8988T (cell line): ENCODE measurements at regions not wholly inside any gene's neighbourhood (a gene's known extent, or its start where the extent isn't known, plus 50 kb on each side); places are given as distances from the start of the nearest gene placed in this dataset.
"Not testable (repeated sequence)": the region's sequence is repeated elsewhere in the genome, so short reads cannot be mapped to it uniquely, and the experiment has no call there.

Experiments
- DNase-seq: peaks from one replicate; pipeline ENCODE4 v3.0.0; 2011

DNA sequence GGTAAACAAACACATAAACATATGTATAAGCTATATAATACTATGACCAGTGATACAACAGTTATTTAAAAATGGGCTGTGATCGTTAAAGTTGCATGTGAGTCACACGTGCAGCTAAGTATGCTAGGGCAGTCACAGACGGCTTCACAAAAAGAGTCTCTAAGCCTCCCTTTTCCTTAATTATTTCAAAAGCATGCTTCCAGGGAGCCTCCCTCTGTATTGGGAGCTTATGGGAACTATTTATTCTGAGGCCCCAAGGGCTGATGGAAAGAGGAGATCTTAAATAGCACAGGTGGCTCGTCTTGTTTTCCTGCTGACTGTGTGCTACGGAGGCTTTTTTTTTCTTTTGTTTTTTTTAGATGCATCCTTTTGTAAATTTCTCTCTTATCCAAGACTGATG lies 94.3 kb downstream of the ADCYAP1 start:
- no peak for DNase-seq

DNA sequence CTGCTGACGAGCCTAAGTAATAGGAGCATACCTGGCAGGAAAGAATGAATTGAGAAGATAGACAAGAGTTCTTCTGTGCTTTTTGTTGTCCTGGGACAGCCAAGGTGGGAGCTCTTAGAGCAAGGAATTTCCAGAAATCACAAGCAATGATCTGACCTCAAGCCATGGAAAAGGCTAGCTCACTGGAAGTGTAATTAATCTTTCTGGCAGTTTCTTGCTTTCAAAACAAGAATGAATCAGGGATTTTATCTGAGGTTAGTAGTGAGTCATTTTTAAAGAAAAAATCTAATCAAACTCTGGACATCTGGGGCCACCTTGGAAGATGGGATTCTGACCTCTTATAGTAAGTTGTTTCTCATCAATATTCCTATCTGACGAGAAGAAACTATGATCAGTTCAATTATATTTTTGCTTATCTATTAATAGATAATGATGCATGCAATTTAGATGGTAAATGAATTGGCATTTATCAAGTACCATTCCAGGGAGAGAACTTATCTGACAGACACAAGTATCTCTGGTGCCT lies 98.0 kb downstream of the ADCYAP1 start:
- DNase-seq = no peak

GRCh38 chr18:1003499-1003898 lies 98.8 kb downstream of the ADCYAP1 start:
- DNase-seq = no peak

DNA sequence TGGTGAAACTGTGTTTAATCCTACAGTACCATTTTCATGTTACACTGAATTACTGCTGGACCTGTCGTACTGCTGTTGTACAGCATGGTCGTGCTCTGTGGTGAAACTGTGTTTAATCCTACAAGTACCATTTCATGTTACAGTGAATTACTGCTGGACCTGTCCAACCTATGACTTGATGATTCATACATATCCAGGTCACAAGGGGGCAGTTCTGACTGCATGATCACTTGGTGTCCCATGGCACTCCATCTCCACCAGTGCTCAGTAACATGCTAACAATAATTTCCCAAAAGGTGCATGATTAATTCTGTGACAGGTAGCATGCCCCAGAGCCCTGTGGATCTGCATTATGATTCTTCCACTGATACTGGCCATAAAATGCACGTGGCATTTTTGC lies 101.6 kb downstream of the ADCYAP1 start:
- no peak for DNase-seq

DNA sequence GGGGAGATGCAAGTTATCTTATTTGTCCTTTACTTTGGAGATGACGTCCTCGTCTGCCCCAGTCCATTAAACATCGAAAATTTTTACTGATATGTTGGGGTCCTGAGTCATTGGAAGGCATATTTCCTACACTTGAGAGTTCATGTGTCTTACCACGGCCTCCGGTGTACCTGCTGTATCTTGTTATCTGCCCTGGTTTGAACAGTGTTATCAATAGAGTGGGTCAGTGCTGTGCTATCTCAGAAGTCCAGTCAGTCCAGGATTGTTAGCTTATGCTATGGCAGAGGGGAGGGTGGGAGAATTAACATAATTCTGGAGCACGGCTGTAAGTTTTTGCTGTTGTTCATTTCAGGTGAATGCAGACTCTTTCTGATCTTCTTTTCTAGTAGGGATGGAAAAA lies 102.3 kb downstream of the ADCYAP1 start:
- DNase-seq = no peak

- no peak for DNase-seq
Observed at GRCh38 chr18:1011349-1011748, 106.7 kb downstream of the ADCYAP1 start.

DNA sequence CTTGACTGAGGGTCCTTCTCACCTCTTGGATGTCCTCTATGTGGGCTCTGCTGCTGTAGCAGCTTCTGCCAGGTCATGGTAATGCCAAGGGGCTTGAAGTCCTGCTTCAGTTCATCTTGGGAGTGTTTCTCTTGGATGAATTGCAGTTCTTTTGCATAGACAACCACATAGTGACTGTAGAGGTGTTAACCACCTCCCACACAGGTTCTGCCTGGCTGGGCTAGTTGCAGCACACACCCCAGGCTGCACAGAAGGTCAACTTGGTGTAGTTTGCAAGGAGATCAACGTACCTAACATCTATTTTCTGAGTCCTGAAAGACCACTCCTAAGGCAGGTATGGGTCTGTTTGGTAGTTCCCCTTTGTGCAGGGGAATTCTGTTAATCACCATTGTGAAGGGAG lies 108.1 kb downstream of the ADCYAP1 start:
- no peak for DNase-seq

DNA sequence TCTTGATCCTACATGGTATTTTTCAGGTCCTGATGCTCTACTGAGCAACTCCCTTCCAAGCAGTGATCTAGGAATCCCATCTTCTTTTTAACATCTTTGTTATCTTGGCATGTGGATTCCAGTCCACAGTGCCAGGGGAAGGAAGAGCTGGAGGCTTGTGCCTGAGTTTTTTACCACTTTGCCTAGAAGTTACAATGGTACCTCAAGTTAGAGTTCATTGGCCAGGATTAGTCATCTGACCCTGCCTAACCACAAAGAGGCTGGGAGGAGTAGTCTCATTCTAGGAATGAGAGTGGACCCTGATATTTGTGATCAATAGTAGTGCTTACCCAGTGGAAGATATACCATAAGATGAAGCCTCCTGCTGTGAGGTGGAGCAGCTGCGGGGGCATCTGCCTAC lies 109.3 kb downstream of the ADCYAP1 start:
- no peak for DNase-seq

DNA sequence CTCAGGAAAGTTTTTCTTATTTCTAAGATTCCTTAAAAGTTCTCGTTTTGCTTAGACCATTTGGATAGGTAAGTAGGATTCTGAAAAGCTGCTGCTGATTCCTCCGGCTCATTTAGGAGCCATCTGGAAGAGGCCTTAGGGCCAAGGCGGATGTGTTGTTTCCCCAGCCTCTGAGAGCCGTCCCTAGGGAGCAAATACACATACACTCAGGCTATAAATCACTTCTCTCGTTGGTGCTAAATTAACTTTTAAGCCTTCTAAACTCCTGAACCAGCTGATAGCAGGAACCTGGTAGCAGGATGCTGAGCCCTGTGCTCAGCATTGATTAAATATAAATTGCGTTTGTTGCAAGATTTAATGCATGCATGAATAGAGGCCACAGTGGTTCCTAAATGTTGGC lies 109.8 kb downstream of the ADCYAP1 start:
- DNase-seq = no peak

DNA sequence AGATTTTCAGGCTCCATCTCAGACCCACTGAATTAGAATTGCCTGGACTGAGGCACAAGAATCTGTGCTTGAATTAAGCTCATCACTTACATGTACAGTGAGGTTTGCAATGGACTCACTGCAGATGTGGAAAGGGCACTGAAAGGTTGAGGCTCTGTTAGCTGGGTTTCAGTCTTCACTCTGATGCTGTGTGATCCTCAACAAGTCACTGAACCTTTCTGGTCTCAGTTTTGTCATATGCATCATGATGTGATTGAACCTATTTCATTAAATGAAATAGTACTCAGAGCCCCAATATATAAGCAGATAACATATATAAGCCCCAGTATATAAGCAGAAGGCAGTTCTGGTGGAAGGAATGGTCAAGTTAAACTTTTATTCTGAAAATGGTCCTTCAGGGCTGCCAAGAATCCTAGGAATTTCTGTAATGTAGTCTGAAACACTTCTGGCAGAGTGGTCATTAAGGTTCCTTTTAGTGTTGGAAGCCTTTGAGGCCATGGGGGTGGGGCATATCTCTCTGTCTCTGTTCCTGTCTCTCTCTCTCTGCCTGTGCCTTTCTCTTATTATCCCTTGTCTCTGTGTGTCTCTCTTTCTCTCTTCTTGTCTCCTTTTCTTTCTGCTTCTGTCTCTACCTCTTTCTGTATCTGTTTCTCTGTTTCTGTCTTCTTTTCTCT lies 110.4 kb downstream of the ADCYAP1 start:
- DNase-seq = no peak

DNA sequence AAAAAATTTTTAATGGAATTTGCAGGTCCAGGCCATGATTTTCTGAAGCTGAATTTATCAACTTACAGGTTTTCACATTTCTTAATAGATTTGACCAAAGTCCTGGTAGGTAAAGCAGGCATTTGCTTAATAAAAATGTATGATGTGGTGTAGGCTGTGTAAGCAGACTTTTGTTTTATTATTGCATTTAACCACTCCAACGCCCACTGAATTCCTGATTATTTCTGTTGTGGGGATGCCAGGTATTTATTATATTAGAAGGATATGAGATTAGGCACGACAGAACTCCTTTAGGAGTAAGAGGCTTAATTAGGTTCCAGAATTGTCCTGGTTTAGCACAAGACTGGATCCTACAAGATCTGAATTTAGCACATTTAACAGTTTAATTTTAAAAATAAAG lies 111.1 kb downstream of the ADCYAP1 start:
- DNase-seq = no peak

GRCh38 chr18:1017227-1018058 lies 112.8 kb downstream of the ADCYAP1 start:
- DNase-seq = no peak

DNA sequence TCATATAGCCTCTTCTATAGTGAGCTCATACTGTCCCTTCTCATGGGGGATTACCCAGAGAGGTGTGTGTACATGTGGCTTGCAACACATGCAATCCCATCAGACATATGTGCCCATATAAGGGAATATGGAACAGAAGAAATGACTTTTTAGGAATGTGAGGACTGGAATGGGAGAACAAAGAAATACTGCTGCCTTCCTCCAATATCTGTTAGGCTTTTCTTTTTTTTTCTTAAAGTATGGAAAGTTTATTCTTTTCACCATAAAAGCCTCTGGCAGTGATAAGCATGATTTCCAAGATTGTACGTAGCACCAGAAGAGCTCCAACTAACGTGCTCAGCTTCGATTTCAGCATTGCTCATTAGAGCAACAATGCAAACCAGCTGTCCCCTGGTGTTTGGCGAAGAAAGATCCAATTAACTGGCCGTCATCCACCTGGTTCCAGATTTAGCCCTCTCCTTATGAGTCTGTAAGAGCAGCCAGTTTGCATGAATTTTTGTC lies 113.6 kb downstream of the ADCYAP1 start:
- no peak for DNase-seq

GRCh38 chr18:1019191-1019590 lies 114.5 kb downstream of the ADCYAP1 start:
- no peak for DNase-seq

- no peak for DNase-seq
Observed at GRCh38 chr18:1020731-1021344, 116.2 kb downstream of the ADCYAP1 start.

- no peak for DNase-seq
Observed at GRCh38 chr18:1026930-1027329, 122.3 kb downstream of the ADCYAP1 start.

- not testable (repeated sequence) for DNase-seq
Observed at GRCh38 chr18:1033092-1033491, 128.4 kb downstream of the ADCYAP1 start.

- DNase-seq = no peak
Observed at GRCh38 chr18:1034971-1035370, 130.3 kb downstream of the ADCYAP1 start.

DNA sequence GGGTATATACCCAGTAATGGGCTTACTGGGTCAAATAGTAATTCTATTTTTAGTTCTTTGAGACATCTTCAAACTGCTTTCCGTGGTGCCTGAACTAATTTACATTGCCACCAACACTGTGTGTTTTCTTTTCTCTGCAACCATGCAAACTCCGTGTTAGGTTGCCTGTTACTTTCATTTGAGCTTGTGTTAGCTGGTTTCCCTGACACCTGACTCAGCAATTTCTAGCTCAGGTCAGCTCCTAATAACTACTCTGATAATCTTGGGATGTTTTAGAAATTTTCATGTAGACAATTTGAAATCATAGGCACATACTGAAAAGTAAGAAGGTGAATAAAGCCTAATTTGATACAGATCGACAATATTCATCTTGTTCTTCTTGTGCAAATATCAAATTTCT lies 132.3 kb downstream of the ADCYAP1 start:
- DNase-seq = no peak

DNA sequence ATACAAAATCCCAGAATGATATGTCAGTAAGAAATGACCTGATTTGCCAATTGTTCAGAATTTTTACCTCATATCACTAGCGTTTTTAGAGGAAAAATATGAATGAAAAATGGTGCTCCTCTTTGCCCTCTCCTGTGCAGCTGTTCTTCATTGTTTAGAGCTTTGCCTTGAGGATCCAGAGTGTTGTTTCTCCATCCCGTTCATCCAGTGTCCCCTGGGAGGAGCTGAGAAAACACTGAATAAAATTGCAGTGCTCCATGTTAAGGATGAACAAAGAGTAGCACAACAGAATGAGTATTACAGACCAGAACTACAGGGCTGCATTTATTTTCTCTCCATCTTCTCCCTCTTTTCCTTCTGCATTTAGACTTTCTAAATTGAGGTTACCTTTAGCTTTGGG lies 133.1 kb downstream of the ADCYAP1 start:
- no peak for DNase-seq

DNA sequence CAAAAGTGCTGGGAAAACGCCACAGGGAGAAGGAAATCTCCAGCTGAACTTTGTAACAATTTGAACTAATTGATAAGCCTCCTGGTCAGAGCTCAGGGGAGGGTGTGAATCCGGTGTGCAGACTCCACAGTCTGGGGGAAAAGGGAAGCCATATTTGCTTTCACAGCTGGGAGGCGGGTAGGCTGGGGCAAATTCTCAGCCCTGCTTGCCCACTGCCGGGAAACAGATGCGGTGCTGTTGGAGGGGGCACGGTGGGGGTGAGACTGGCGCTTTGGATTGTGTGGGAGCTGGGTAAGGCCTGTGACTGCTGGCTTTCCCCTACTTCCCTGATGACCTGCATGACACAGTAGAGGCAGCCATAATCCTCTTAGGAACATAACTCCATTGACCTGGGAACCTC lies 134.8 kb downstream of the ADCYAP1 start:
- no peak for DNase-seq

DNA sequence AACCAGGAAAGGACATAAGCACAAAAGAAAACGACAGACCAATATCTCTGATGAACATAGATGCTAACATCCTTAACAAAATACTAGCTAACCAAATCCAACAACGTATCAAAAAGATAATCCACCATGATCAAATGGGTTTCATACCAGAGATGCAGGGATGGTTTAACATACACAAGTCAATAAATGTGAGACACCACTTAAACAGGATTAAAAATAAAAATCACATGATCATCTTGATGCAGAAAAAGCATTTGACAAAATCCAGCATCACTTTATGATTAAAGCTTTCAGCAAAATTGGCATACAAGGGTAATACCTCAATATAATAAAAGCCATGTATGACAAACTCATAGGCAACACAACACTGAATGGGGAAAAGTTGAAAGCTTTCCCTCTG lies 138.4 kb downstream of the ADCYAP1 start:
- not testable (repeated sequence) for DNase-seq

DNA sequence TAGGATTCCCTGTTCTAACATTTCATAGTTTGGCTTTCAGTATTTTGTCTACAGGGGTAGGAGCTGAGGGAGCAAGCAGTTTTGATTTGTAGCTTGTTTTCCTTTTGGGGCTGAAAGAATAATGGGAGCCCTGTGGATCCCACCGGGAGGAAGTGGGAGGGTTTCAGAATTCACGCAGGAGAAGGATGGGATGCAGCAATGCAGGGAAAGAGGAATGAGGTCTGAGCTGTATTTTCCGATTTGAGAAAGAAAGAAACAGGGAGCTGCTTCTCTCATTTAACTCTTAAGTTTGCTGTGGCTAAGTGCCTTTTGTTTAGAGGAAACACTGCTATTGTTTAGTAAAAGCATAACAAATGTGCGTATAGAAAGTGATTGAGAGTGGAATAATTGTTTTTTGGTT lies 141.0 kb downstream of the ADCYAP1 start:
- DNase-seq = no peak

DNA sequence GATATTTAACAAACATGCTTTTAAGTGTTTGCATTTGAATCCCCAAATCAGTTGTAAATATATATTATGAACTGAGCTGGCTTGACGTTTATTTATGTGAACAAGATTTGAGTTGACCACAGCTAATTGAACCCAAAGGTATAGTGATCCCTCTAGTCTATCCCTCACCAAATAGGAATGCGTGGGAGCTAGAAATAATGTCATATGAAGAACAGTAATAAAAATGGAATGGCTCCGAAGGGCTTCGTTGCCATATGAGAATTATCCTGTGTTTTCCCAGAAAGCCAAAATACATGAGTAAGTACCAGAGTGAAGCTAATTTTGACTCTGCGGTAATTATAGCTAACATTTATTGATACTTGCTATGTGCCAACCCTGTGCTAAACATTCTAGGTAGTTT lies 142.7 kb downstream of the ADCYAP1 start:
- DNase-seq = no peak
